ENCODE measurements at regions not wholly inside any gene's neighbourhood (a gene's known extent, or its start where the extent isn't known, plus 50 kb on each side); places are given as distances from the start of the nearest gene placed in this dataset.
A peak's percentile ranks its signal among the peaks of the same experiment; 100 is the strongest.

- ChIA-PET POLR2A (interaction anchor here (0.8 kb wide), 1 partner anchor 14 kb away, joined by 5 read pairs; no protein-coding TSS in a partner anchor), CTCF (no interaction called here)
- BruUV-seq (replicated peaks) = no TSS peak
- Mint-ChIP-seq H3K36me3 (ENCODE audit: insufficient read depth, unreplicated experiment) (no peaks in the 10 kb centered on the region), H3K9me3 (ENCODE audit: unreplicated experiment) (peaks cover 8% of the 10 kb centered on the region), H3K4me3 (ENCODE audit: unreplicated experiment) (no peak overlapping the region), H3K27ac (ENCODE audit: low read depth, unreplicated experiment) (no peak overlapping the region), H3K27me3 (ENCODE audit: insufficient read depth, unreplicated experiment) (no peaks in the 10 kb centered on the region), H3K4me1 (ENCODE audit: insufficient read depth, unreplicated experiment) (no peaks in the 10 kb centered on the region)
- no peak for DNase-seq (ENCODE audit: unreplicated experiment)
- TF ChIP-seq CTCF (IDR thresholded peaks at IDR 0.05; ENCODE audit: unreplicated experiment) = no peak
- intact Hi-C loops (cut with micrococcal nuclease) = no loop called here
These were observed 830.9 kb downstream of the TECRL start for GRCh38 chr4:63578383-63578782.

GRCh38 chr4:63566658-63567057 is 842.6 kb downstream of the TECRL start:
- H3K4me1 Mint-ChIP-seq (ENCODE audit: insufficient read depth, unreplicated experiment) = no peaks in the 10 kb centered on the region
- DNase-seq (ENCODE audit: unreplicated experiment) = no peak
- no peak for TF ChIP-seq CTCF (IDR thresholded peaks at IDR 0.05; ENCODE audit: unreplicated experiment)
- H3K36me3 Mint-ChIP-seq (ENCODE audit: insufficient read depth, unreplicated experiment) = no peaks in the 10 kb centered on the region
- no peak overlapping the region for H3K27ac Mint-ChIP-seq (ENCODE audit: low read depth, unreplicated experiment)
- POLR2A ChIA-PET = no interaction called here
- intact Hi-C loops (cut with micrococcal nuclease) = no loop called here
- no TSS peak for BruUV-seq (replicated peaks)
- H3K27me3 Mint-ChIP-seq (ENCODE audit: insufficient read depth, unreplicated experiment) = no peaks in the 10 kb centered on the region
- peaks cover 5% of the 10 kb centered on the region for H3K9me3 Mint-ChIP-seq (ENCODE audit: unreplicated experiment)
- H3K4me3 Mint-ChIP-seq (ENCODE audit: unreplicated experiment) = no peak overlapping the region
- CTCF ChIA-PET = interaction anchor here (0.6 to 0.8 kb wide), 2 partner anchors 26 to 38 kb away, joined by 3 read pairs; no protein-coding TSS in a partner anchor

GRCh38 chr4:63563288-63564014 is 845.8 kb downstream of the TECRL start:
- ChIA-PET POLR2A (interaction anchor here (1.5 kb wide), 1 partner anchor 19 kb away, joined by 3 read pairs; no protein-coding TSS in a partner anchor), CTCF (interaction anchor here (0.6 to 2.8 kb wide), 24 partner anchors 9 to 1021 kb away, joined by 3 to 30 read pairs (median 4); no protein-coding TSS in a partner anchor)
- H3K27me3 Mint-ChIP-seq (ENCODE audit: insufficient read depth, unreplicated experiment) = no peaks in the 10 kb centered on the region
- no TSS peak for BruUV-seq (replicated peaks)
- no peaks in the 10 kb centered on the region for H3K4me1 Mint-ChIP-seq (ENCODE audit: insufficient read depth, unreplicated experiment)
- no peak overlapping the region for H3K4me3 Mint-ChIP-seq (ENCODE audit: unreplicated experiment)
- H3K27ac Mint-ChIP-seq (ENCODE audit: low read depth, unreplicated experiment) = no peak overlapping the region
- intact Hi-C loops (cut with micrococcal nuclease) = no loop called here
- peaks cover 12% of the 10 kb centered on the region for H3K9me3 Mint-ChIP-seq (ENCODE audit: unreplicated experiment)
- TF ChIP-seq CTCF (IDR thresholded peaks at IDR 0.05; ENCODE audit: unreplicated experiment) = no peak
- no peaks in the 10 kb centered on the region for H3K36me3 Mint-ChIP-seq (ENCODE audit: insufficient read depth, unreplicated experiment)
- DNase-seq (ENCODE audit: unreplicated experiment) = peak; percentile 41

- no peak overlapping the region for H3K4me3 Mint-ChIP-seq (ENCODE audit: unreplicated experiment)
- intact Hi-C loops (cut with micrococcal nuclease) = no loop called here
- TF ChIP-seq CTCF (IDR thresholded peaks at IDR 0.05; ENCODE audit: unreplicated experiment) = no peak
- ChIA-PET CTCF (no interaction called here), POLR2A (no interaction called here)
- no TSS peak for BruUV-seq (replicated peaks)
- H3K4me1 Mint-ChIP-seq (ENCODE audit: insufficient read depth, unreplicated experiment) = no peaks in the 10 kb centered on the region
- DNase-seq (ENCODE audit: unreplicated experiment) = no peak
- H3K27me3 Mint-ChIP-seq (ENCODE audit: insufficient read depth, unreplicated experiment) = no peaks in the 10 kb centered on the region
- H3K36me3 Mint-ChIP-seq (ENCODE audit: insufficient read depth, unreplicated experiment) = no peaks in the 10 kb centered on the region
- no peak overlapping the region for H3K27ac Mint-ChIP-seq (ENCODE audit: low read depth, unreplicated experiment)
- peaks cover 7% of the 10 kb centered on the region for H3K9me3 Mint-ChIP-seq (ENCODE audit: unreplicated experiment)
These were observed 850.5 kb downstream of the TECRL start for GRCh38 chr4:63558709-63559108.

Measured in MCF 10A (cell line).